ENCODE measurements at regions not wholly inside any gene's neighbourhood (a gene's known extent, or its start where the extent isn't known, plus 50 kb on each side); places are given as distances from the start of the nearest gene placed in this dataset.

DNA sequence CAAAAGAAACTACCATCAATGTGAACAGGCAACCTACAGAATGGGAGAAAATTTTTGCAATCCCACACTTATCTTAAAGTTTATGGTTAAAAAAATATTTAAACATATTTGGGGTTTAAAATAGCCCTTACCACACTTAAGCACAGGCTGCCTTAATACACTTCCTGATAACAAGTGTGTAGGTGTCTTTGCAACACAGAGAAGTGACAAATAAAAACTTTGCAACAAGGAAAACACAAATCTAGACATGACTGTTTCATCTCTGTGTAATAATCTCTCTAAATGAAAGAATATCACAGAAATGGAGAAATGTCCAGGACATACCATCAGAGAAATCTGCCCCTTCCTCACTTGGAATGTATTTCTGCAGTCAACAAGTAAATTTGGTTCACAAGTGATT is 464.1 kb upstream of the ARHGEF26 start:
- TF ChIP-seq, protein P1, sequence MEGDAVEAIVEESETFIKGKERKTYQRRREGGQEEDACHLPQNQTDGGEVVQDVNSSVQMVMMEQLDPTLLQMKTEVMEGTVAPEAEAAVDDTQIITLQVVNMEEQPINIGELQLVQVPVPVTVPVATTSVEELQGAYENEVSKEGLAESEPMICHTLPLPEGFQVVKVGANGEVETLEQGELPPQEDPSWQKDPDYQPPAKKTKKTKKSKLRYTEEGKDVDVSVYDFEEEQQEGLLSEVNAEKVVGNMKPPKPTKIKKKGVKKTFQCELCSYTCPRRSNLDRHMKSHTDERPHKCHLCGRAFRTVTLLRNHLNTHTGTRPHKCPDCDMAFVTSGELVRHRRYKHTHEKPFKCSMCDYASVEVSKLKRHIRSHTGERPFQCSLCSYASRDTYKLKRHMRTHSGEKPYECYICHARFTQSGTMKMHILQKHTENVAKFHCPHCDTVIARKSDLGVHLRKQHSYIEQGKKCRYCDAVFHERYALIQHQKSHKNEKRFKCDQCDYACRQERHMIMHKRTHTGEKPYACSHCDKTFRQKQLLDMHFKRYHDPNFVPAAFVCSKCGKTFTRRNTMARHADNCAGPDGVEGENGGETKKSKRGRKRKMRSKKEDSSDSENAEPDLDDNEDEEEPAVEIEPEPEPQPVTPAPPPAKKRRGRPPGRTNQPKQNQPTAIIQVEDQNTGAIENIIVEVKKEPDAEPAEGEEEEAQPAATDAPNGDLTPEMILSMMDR (IDR thresholded peaks at IDR 0.05; ENCODE audit: borderline replicate concordance, insufficient read depth, low read depth, low read length): no peak
- no peak overlapping the region for H3K4me3 ChIP-seq (ENCODE audit: low read depth, low read length)

DNA sequence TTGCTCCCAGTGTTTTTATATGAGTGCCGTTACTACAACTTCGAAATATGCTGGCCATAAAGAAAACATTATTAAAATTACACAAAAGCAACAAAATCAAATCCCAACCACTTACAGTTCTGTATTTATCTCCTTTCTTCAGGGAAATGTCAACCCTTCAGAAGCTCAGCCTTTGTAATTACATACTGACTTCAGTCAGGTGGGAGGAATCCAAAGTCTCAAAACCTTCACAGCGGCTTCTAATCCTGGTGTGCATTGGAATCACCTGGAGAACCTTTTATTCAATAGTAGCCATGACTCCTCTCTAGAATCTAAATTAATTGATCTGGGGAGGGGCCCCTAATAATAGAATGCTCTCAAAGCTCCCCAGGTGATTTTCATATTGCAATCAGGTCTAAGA is 463.7 kb upstream of the ARHGEF26 start:
- H3K4me3 ChIP-seq (ENCODE audit: low read depth, low read length): no peak overlapping the region
- TF ChIP-seq, protein P1 (IDR thresholded peaks at IDR 0.05; ENCODE audit: borderline replicate concordance, insufficient read depth, low read depth, low read length): no peak

DNA sequence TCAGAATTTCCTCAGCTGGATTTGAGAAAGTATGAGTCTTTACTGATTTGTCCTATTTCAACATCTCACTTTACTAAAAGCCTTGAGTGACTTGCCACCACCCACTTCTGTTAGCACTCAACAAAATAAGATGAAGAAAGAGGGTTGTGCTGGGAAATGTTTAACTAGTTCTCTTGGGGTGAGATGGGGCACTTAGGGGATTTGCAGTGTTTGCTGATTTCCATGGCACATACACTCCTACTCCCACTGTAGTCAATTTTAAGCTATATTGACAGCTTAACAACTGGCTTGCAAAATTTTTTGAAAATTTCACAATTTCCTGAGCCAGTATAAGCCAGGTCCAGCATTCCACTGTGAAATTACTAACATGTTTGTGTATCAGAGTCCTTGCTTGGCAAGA is 463.1 kb upstream of the ARHGEF26 start:
- TF ChIP-seq, protein P1 (IDR thresholded peaks at IDR 0.05; ENCODE audit: borderline replicate concordance, insufficient read depth, low read depth, low read length): no peak
- H3K4me3 ChIP-seq (ENCODE audit: low read depth, low read length): no peak overlapping the region

DNA sequence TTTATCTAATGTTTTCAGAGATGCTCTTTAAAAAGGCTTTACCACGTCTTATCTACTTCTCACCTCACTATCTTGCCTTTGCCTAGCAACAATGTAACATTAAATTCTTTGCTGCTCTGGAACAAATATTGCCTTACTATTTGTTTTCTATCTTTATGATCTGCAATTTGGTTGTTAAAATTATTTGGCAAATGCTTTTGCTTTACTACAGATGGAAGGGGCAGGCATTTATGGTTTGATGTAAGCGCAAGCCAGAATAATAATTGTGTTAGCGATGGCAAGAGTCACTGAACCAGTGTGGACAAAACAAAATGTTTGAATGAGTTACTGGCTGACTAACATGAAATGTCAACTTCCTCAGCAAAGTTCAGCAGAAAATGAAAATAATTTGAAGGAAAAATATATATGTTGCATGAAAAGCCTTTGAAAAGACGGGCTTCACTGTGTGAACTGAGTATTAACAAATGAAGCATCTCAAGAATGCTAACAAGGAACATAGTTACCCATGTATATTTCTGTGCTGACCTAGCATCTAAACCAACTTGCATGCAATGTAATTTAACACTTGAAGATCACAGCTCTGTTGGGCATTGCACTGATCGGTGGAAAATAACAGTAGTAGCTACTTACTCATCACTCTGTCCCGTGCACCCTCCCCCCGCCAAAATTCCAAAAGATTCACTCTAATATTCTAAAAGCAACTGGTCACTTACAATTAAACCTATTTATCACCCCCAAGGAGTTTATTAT is 454.0 kb upstream of the ARHGEF26 start:
- TF ChIP-seq, protein P1 (IDR thresholded peaks at IDR 0.05; ENCODE audit: borderline replicate concordance, insufficient read depth, low read depth, low read length): no peak
- H3K4me3 ChIP-seq (ENCODE audit: low read depth, low read length): no peak overlapping the region

DNA sequence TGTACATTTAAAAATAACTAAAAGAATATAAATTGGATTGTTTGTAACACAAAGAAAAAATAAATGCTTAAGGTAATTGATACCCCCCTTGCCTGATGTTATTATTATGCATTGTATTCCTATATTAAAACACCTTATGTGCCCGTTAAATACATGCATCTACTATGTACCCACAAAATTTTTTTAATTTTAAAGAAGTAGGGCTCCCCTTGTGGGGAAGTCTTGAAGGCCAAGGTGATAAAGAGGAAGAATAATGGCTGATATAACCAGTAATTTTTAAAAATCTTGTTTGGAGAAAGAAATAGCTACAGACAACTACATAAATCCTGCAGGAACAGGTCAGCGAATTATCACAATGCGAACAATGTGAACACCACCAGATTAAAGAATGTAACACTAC is 451.7 kb upstream of the ARHGEF26 start:
- no peak overlapping the region for H3K4me3 ChIP-seq (ENCODE audit: low read depth, low read length)
- TF ChIP-seq, protein P1 (IDR thresholded peaks at IDR 0.05; ENCODE audit: borderline replicate concordance, insufficient read depth, low read depth, low read length): no peak

DNA sequence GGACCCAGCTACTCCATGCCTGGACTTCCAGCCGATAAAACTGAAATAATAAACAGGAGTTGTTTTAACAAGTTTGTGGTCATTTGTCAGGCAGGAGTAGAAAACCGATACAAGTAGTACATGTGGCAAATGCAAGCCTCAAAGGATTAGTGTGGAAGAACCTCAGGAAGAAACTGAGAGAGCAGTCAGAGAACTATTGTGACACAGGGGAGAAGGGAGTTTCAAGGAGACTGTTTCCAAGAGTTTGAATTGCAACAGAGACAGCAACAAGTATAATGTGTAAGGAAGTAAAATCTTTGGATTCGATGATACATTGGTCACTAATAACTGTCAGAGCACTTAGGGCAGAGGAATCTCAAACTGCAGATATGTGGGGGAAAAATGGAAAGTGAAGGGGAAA is 450.6 kb upstream of the ARHGEF26 start:
- no peak overlapping the region for H3K4me3 ChIP-seq (ENCODE audit: low read depth, low read length)
- TF ChIP-seq, protein P1 (IDR thresholded peaks at IDR 0.05; ENCODE audit: borderline replicate concordance, insufficient read depth, low read depth, low read length): no peak

DNA sequence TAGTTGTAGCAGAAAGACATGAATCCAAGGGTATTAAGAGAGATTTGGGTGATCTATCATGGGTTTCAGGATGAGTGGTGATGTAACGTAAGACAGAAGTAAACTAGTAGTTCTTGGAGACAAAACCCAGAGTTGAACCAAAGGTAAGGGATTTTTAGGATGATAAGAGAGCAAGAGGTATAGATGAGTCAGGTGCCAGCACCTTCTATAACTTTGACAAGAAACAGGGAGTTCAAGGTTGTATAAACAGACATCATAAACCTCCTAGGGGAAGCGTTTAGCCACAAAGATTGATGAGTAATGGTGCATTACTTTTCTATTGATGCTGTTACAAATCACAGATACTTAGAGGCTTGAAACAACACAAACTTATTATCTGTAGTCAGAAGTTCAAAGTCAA is 447.3 kb upstream of the ARHGEF26 start:
- TF ChIP-seq, protein P1 (IDR thresholded peaks at IDR 0.05; ENCODE audit: borderline replicate concordance, insufficient read depth, low read depth, low read length): no peak
- no peak overlapping the region for H3K4me3 ChIP-seq (ENCODE audit: low read depth, low read length)

Measured in GM12875 (cell line).